Fibroblast of skin of abdomen (primary cell): ENCODE measurements at regions not wholly inside any gene's neighbourhood (a gene's known extent, or its start where the extent isn't known, plus 50 kb on each side); places are given as distances from the start of the nearest gene placed in this dataset.
A peak's percentile ranks its signal among the peaks of the same experiment; 100 is the strongest.
"Not testable (repeated sequence)": the region's sequence is repeated elsewhere in the genome, so short reads cannot be mapped to it uniquely, and the experiment has no call there.

Source experiments
- DNase-seq: peaks from one replicate; pipeline ENCODE4 v3.0.0-alpha.2; 2013

GRCh38 chr7:8809320-8809719, 375.9 kb downstream of the NXPH1 start:
- DNase-seq, result no peak

- no peak for DNase-seq
Observed at GRCh38 chr7:8817448-8818036, 384.1 kb downstream of the NXPH1 start.

GRCh38 chr7:8818406-8818805, 385.0 kb downstream of the NXPH1 start:
- DNase-seq, result no peak

GRCh38 chr7:8822595-8822994, 389.2 kb downstream of the NXPH1 start:
- DNase-seq, result no peak

- DNase-seq, result no peak
Observed at GRCh38 chr7:8823486-8823885, 390.1 kb downstream of the NXPH1 start.

GRCh38 chr7:8827329-8827728, 393.9 kb downstream of the NXPH1 start:
- no peak for DNase-seq

GRCh38 chr7:8829100-8829499, 395.7 kb downstream of the NXPH1 start:
- no peak for DNase-seq

GRCh38 chr7:8831376-8831775, 398.0 kb downstream of the NXPH1 start:
- DNase-seq, result peak; percentile 77

- DNase-seq, result no peak
Observed at GRCh38 chr7:8833355-8833754, 399.9 kb downstream of the NXPH1 start.

- no peak for DNase-seq
Observed at GRCh38 chr7:8841171-8841570, 407.8 kb downstream of the NXPH1 start.

- DNase-seq, result no peak
Observed at GRCh38 chr7:8871716-8872115, 438.3 kb downstream of the NXPH1 start.

GRCh38 chr7:8881916-8882315, 448.5 kb downstream of the NXPH1 start:
- no peak for DNase-seq

- no peak for DNase-seq
Observed at GRCh38 chr7:8885480-8886000, 452.1 kb downstream of the NXPH1 start.

- not testable (repeated sequence) for DNase-seq
Observed at GRCh38 chr7:8890346-8890745, 456.9 kb downstream of the NXPH1 start.

GRCh38 chr7:8893775-8894174, 460.4 kb downstream of the NXPH1 start:
- no peak for DNase-seq

- no peak for DNase-seq
Observed at GRCh38 chr7:8906396-8907075, 473.1 kb downstream of the NXPH1 start.

- no peak for DNase-seq
Observed at GRCh38 chr7:8908889-8909288, 475.5 kb downstream of the NXPH1 start.

GRCh38 chr7:8913682-8914081, 480.3 kb downstream of the NXPH1 start:
- no peak for DNase-seq

- no peak for DNase-seq
Observed at GRCh38 chr7:8921807-8922206, 488.4 kb downstream of the NXPH1 start.

- no peak for DNase-seq
Observed at GRCh38 chr7:8922726-8923125, 489.3 kb downstream of the NXPH1 start.

GRCh38 chr7:8923164-8923806, 489.9 kb downstream of the NXPH1 start:
- DNase-seq, result no peak

- peak; percentile 1 for DNase-seq
Observed at GRCh38 chr7:8931906-8932646, 498.7 kb downstream of the NXPH1 start.

GRCh38 chr7:8932751-8933150, 499.3 kb downstream of the NXPH1 start:
- no peak for DNase-seq
